Fibroblast of mammary gland (primary cell): ENCODE measurements at regions not wholly inside any gene's neighbourhood (a gene's known extent, or its start where the extent isn't known, plus 50 kb on each side); places are given as distances from the start of the nearest gene placed in this dataset.
"Not testable (repeated sequence)": the region's sequence is repeated elsewhere in the genome, so short reads cannot be mapped to it uniquely, and the experiment has no call there.

ENCODE experiments used
- DNase-seq: peaks from one replicate; pipeline ENCODE4 v3.0.0-alpha.2; 2010; ENCODE audit warnings: low read depth
- H3K4me3 ChIP-seq: 2 replicates; pipeline ENCODE4 v1.5.1; 2011; ENCODE audit warnings: low read depth, mild to moderate bottlenecking, low read length, moderate library complexity; ENCODE audit not compliant: control insufficient read depth
- CTCF ChIP-seq: conservative IDR thresholded peaks from 2 replicates; pipeline ENCODE4 v1.5.1; 2011; ENCODE audit warnings: low read depth, low read length, inconsistent platforms; ENCODE audit not compliant: control insufficient read depth, insufficient read depth

- no peak overlapping the region for H3K4me3 ChIP-seq
- no peak for DNase-seq
- no peak for TF ChIP-seq CTCF
These were observed 205.3 kb downstream of the DEPDC1B start for GRCh38 chr5:60494635-60495034.

GRCh38 chr5:60494144-60494543 lies 205.8 kb downstream of the DEPDC1B start:
- H3K4me3 ChIP-seq: no peak overlapping the region
- no peak for TF ChIP-seq CTCF
- DNase-seq: no peak

GRCh38 chr5:60493372-60493771 lies 206.6 kb downstream of the DEPDC1B start:
- no peak overlapping the region for H3K4me3 ChIP-seq
- DNase-seq: no peak
- no peak for TF ChIP-seq CTCF

GRCh38 chr5:60492958-60493357 lies 207.0 kb downstream of the DEPDC1B start:
- TF ChIP-seq CTCF: no peak
- H3K4me3 ChIP-seq: no peak overlapping the region
- DNase-seq: peak; percentile 57

- H3K4me3 ChIP-seq, DNase-seq: not testable (repeated sequence)
These were observed 207.6 kb downstream of the DEPDC1B start for GRCh38 chr5:60492358-60492757.

- no peak for TF ChIP-seq CTCF
- H3K4me3 ChIP-seq: no peak overlapping the region
- DNase-seq: no peak
These were observed 209.3 kb downstream of the DEPDC1B start for GRCh38 chr5:60490597-60491166.

- no peak for TF ChIP-seq CTCF
- no peak overlapping the region for H3K4me3 ChIP-seq
- no peak for DNase-seq
These were observed 210.1 kb downstream of the DEPDC1B start for GRCh38 chr5:60489856-60490255.
